MCF 10A (cell line): ENCODE measurements at regions not wholly inside any gene's neighbourhood (a gene's known extent, or its start where the extent isn't known, plus 50 kb on each side); places are given as distances from the start of the nearest gene placed in this dataset.

Experiments
- BruUV-seq: library from RNA; stranded (reverse); fragments of 400-500 nt; replicated peaks from 2 replicates; lab custom pipeline; 2021; lab: Mats Ljungman, UMichigan
- CTCF ChIA-PET: fragments of 300-600 bp; sonication (Branson Sonifier 250); formaldehyde crosslinking; extraction: SDS; loops from one replicate; lab custom pipeline; 2021; ENCODE audit warnings: antibody characterized with exemption, inconsistent platforms; lab: Yijun Ruan, JAX
- POLR2A ChIA-PET: fragments of 300-600, 350-650 bp; sonication (Branson Sonifier 250); formaldehyde crosslinking; extraction: SDS; loops from one replicate; lab custom pipeline; 2020; ENCODE audit warnings: antibody characterized with exemption, inconsistent platforms; lab: Yijun Ruan, JAX
- DNase-seq: peaks from one replicate; pipeline ENCODE4 v3.0.0-alpha.2; 2018; ENCODE audit not compliant: unreplicated experiment
- H3K27ac Mint-ChIP-seq: one replicate; pipeline ENCODE4 v1.8.0; 2022; ENCODE audit warnings: mild to moderate bottlenecking, low read depth, mixed read lengths; ENCODE audit not compliant: unreplicated experiment
- H3K27me3 Mint-ChIP-seq: one replicate; pipeline ENCODE4 v1.8.0; 2022; ENCODE audit warnings: mixed read lengths; ENCODE audit not compliant: insufficient read depth, unreplicated experiment
- H3K36me3 Mint-ChIP-seq: one replicate; pipeline ENCODE4 v1.8.0; 2022; ENCODE audit warnings: mild to moderate bottlenecking, moderate library complexity, mixed read lengths; ENCODE audit not compliant: insufficient read depth, unreplicated experiment
- H3K4me1 Mint-ChIP-seq: one replicate; pipeline ENCODE4 v1.8.0; 2022; ENCODE audit warnings: mixed read lengths; ENCODE audit not compliant: insufficient read depth, unreplicated experiment
- H3K4me3 Mint-ChIP-seq: one replicate; pipeline ENCODE4 v1.8.0; 2022; ENCODE audit warnings: mild to moderate bottlenecking, moderate library complexity, mixed read lengths; ENCODE audit not compliant: unreplicated experiment
- H3K9me3 Mint-ChIP-seq: one replicate; pipeline ENCODE4 v1.8.0; 2022; ENCODE audit warnings: mixed read lengths; ENCODE audit not compliant: unreplicated experiment
- intact Hi-C: fragments of 100-400 bp; cut with micrococcal nuclease; formaldehyde crosslinking; loops from 2 replicates; pipeline ENCODE4 v1.14.1; 2022
- TF ChIP-seq, protein P1 (sequence below): fragments of 200-600 bp; IDR thresholded peaks from one replicate; pipeline ENCODE4 v1.8.0; 2022; ENCODE audit warnings: antibody characterized with exemption, mild to moderate bottlenecking; ENCODE audit not compliant: unreplicated experiment

DNA sequence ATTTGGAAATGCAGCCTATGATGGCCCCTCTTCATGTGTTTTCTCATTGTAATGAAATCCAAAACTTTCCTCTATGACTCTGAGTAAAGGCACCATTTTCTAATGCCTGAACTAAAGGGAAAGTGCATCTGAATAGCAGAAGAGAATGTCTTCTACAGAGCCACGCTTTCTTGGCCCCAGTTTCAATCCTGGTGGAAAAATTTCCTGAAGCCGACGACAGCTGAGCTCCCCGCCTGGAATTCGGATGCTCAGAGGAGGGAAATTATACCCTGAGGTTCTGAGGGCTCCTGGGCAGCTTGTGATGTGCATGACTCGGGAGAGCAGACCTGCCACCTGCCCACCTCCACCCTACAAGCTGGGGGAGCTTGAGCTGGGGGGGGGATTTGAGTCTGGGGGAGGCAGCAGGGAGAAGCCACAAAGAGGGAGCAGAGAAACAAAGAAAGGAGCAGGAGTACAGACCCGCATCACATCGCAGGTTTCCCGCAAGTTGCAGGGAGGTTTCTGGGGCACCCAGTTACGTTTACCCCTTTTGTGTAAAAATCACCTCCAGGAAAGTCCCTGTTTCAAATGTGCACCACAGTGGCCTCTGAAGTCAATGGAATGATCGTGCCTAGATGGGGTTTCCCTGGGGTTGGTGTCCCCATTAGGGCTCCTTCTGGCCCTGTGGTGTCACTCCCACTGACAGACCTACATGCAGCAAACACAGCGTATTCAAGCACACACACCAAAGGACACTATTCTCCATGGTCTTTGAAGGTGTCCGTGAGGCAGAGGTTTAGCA lies 145.6 kb upstream of the RBPJ start:
- TF ChIP-seq, protein P1, sequence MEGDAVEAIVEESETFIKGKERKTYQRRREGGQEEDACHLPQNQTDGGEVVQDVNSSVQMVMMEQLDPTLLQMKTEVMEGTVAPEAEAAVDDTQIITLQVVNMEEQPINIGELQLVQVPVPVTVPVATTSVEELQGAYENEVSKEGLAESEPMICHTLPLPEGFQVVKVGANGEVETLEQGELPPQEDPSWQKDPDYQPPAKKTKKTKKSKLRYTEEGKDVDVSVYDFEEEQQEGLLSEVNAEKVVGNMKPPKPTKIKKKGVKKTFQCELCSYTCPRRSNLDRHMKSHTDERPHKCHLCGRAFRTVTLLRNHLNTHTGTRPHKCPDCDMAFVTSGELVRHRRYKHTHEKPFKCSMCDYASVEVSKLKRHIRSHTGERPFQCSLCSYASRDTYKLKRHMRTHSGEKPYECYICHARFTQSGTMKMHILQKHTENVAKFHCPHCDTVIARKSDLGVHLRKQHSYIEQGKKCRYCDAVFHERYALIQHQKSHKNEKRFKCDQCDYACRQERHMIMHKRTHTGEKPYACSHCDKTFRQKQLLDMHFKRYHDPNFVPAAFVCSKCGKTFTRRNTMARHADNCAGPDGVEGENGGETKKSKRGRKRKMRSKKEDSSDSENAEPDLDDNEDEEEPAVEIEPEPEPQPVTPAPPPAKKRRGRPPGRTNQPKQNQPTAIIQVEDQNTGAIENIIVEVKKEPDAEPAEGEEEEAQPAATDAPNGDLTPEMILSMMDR = no peak
- H3K4me1 Mint-ChIP-seq = no peaks in the 10 kb centered on the region
- intact Hi-C loops = no loop called here
- H3K36me3 Mint-ChIP-seq = no peaks in the 10 kb centered on the region
- no peaks in the 10 kb centered on the region for H3K27me3 Mint-ChIP-seq
- ChIA-PET POLR2A (interaction anchor here (0.5 kb wide), 1 partner anchor 406 kb away, joined by 4 read pairs; no protein-coding TSS in a partner anchor), CTCF (interaction anchor here (1.0 kb wide), 1 partner anchor 47 kb away, joined by 3 read pairs; no protein-coding TSS in a partner anchor)
- no peaks in the 10 kb centered on the region for H3K9me3 Mint-ChIP-seq
- DNase-seq = no peak
- no peak overlapping the region for H3K27ac Mint-ChIP-seq
- no TSS peak for BruUV-seq
- H3K4me3 Mint-ChIP-seq = no peak overlapping the region

DNA sequence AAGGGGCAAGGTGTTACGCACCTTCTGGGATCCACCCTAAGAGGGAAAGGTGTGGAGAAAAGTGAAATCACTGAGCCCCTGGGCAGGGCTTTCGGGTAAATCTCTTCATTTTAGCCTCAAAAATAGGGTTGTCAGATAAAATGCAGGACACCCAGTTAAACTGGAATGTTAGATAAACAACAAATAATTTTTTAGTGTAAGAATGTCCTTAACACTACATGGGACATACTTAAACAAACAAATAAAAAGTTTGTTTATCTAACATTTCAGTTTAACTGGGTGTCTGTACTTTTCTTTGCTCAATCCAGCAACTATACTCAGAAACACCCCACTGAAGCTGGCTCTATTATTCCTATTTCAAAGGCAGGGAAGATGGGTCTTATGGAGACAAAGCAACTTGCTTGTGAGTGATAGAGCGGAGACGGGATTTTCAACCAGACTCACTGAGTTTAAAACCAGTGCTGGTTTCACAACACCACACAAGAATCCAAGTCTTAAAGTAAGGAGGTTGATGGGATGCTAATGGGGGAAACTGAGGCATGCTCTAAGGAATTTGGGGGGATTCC lies 144.8 kb upstream of the RBPJ start:
- ChIA-PET CTCF (no interaction called here), POLR2A (no interaction called here)
- intact Hi-C loops = no loop called here
- Mint-ChIP-seq H3K4me3 (no peak overlapping the region), H3K9me3 (no peaks in the 10 kb centered on the region), H3K27me3 (no peaks in the 10 kb centered on the region), H3K27ac (no peak overlapping the region), H3K36me3 (no peaks in the 10 kb centered on the region), H3K4me1 (no peaks in the 10 kb centered on the region)
- no peak for DNase-seq
- no TSS peak for BruUV-seq
- TF ChIP-seq, protein P1 = no peak

DNA sequence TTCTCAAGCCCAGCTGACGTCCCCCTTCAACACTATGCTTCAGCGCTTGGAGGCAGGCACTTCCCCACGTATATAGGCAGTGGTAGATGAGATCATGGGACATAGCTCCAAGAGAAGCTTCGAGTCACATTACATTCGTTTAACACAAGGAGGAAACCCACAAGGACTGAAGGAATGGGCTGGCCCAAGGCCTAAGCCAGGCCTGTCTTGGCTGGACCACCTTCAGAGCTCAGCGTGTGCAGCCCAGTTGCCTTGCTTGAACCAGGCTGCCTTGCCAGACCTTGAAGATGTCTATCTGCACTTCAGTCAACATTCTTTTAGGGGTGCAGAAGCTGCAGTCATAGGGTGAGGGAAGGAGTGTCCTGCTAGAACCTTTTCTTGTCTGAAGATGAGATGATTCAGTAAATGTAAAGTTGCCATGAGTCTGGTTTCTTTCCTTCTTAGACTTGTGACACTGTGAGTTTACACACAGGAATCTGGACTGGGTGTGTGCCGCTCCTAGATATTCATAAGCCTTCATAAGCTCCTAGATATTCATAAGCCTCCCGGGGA lies 144.1 kb upstream of the RBPJ start:
- no TSS peak for BruUV-seq
- no peaks in the 10 kb centered on the region for H3K36me3 Mint-ChIP-seq
- no peaks in the 10 kb centered on the region for H3K9me3 Mint-ChIP-seq
- intact Hi-C loops = no loop called here
- TF ChIP-seq, protein P1 = no peak
- no peaks in the 10 kb centered on the region for H3K27me3 Mint-ChIP-seq
- H3K27ac Mint-ChIP-seq = no peak overlapping the region
- H3K4me1 Mint-ChIP-seq = no peaks in the 10 kb centered on the region
- POLR2A ChIA-PET = no interaction called here
- DNase-seq = no peak
- H3K4me3 Mint-ChIP-seq = no peak overlapping the region
- CTCF ChIA-PET = interaction anchor here (0.6 to 1.0 kb wide), 2 partner anchors 57 to 151 kb away, joined by 3 read pairs; no protein-coding TSS in a partner anchor

DNA sequence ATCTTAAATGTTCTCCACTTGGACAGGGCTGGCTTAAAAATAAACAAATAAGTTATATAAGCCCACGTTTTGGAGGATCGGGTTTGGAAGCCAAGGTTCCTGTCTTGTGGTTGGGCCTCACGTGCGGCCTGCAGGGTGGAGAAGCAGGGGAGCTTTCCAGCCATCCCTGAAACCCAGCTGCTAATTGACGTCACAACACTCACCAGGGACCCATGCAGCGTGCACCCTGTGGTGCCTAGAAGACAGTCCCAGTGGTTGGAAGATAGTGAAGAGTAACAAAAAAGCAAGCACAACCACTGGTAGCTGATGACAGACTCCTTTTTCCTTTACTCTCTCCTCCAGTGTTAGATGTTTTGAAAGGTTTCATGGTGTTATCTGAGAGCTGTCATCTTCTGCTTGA lies 142.0 kb upstream of the RBPJ start:
- ChIA-PET POLR2A (no interaction called here), CTCF (no interaction called here)
- H3K9me3 Mint-ChIP-seq = no peaks in the 10 kb centered on the region
- H3K4me3 Mint-ChIP-seq = no peak overlapping the region
- BruUV-seq = no TSS peak
- no peaks in the 10 kb centered on the region for H3K27me3 Mint-ChIP-seq
- no peak overlapping the region for H3K27ac Mint-ChIP-seq
- H3K36me3 Mint-ChIP-seq = peaks cover 6% of the 10 kb centered on the region
- no peaks in the 10 kb centered on the region for H3K4me1 Mint-ChIP-seq
- TF ChIP-seq, protein P1 = no peak
- no peak for DNase-seq
- intact Hi-C loops = no loop called here
